ENCODE measurements at regions not wholly inside any gene's neighbourhood (a gene's known extent, or its start where the extent isn't known, plus 50 kb on each side); places are given as distances from the start of the nearest gene placed in this dataset.

- TF ChIP-seq CTCF (IDR thresholded peaks at IDR 0.05; ENCODE audit: insufficient read depth, low read depth, low read length): no peak
- TF ChIP-seq EZH2 (IDR thresholded peaks at IDR 0.05; ENCODE audit: insufficient read depth, low read length): no peak
Observed at GRCh38 chr15:23828786-23829185, 141.7 kb upstream of the NDN start.
